ENCODE measurements at regions not wholly inside any gene's neighbourhood (a gene's known extent, or its start where the extent isn't known, plus 50 kb on each side); places are given as distances from the start of the nearest gene placed in this dataset.

GRCh38 chr18:31247574-31248199 lies 70.3 kb upstream of the DSG1 start:
- Histone ChIP-seq H3K27me3 (ENCODE audit: control insufficient read depth, insufficient read depth, low read length) (no peaks in the 10 kb centered on the region), H3K4me3 (ENCODE audit: low read depth, low read length) (no peak overlapping the region), H3K9me3 (ENCODE audit: control insufficient read depth, insufficient read depth, low read length) (peaks cover 7% of the 10 kb centered on the region; the same call in 1 of the 2 replicates), H3K27ac (ENCODE audit: low read depth, low read length) (no peak overlapping the region)
- TF ChIP-seq CTCF (IDR thresholded peaks at IDR 0.05; ENCODE audit: low read depth, low read length): no peak
- POLR2A ChIA-PET: no interaction called here
- DNase-seq (ENCODE audit: low read depth, low spot score): no peak
- CTCF ChIA-PET: no interaction called here

GRCh38 chr18:31248783-31249521 lies 69.0 kb upstream of the DSG1 start:
- Histone ChIP-seq H3K27me3 (ENCODE audit: control insufficient read depth, insufficient read depth, low read length) (no peaks in the 10 kb centered on the region), H3K9me3 (ENCODE audit: control insufficient read depth, insufficient read depth, low read length) (peaks cover 7% of the 10 kb centered on the region; the same call in 1 of the 2 replicates), H3K4me3 (ENCODE audit: low read depth, low read length) (no peak overlapping the region), H3K27ac (ENCODE audit: low read depth, low read length) (no peak overlapping the region)
- no peak for DNase-seq (ENCODE audit: low read depth, low spot score)
- TF ChIP-seq CTCF (IDR thresholded peaks at IDR 0.05; ENCODE audit: low read depth, low read length): no peak
- CTCF ChIA-PET: no interaction called here
- POLR2A ChIA-PET: no interaction called here

- Histone ChIP-seq H3K27ac (ENCODE audit: low read depth, low read length) (no peak overlapping the region), H3K4me3 (ENCODE audit: low read depth, low read length) (no peak overlapping the region), H3K27me3 (ENCODE audit: control insufficient read depth, insufficient read depth, low read length) (no peaks in the 10 kb centered on the region), H3K9me3 (ENCODE audit: control insufficient read depth, insufficient read depth, low read length) (peaks cover 7% of the 10 kb centered on the region; the same call in 1 of the 2 replicates)
- ChIA-PET POLR2A (no interaction called here), CTCF (no interaction called here)
- no peak for TF ChIP-seq CTCF (IDR thresholded peaks at IDR 0.05; ENCODE audit: low read depth, low read length)
- DNase-seq (ENCODE audit: low read depth, low spot score): no peak
These were observed 67.1 kb upstream of the DSG1 start for GRCh38 chr18:31250902-31251301.

GRCh38 chr18:31252522-31252921 lies 65.4 kb upstream of the DSG1 start:
- DNase-seq (ENCODE audit: low read depth, low spot score): no peak
- Histone ChIP-seq H3K9me3 (ENCODE audit: control insufficient read depth, insufficient read depth, low read length) (peaks cover 7% of the 10 kb centered on the region; the same call in 1 of the 2 replicates), H3K4me3 (ENCODE audit: low read depth, low read length) (no peak overlapping the region), H3K27ac (ENCODE audit: low read depth, low read length) (no peak overlapping the region), H3K27me3 (ENCODE audit: control insufficient read depth, insufficient read depth, low read length) (no peaks in the 10 kb centered on the region)
- CTCF ChIA-PET: no interaction called here
- POLR2A ChIA-PET: no interaction called here
- TF ChIP-seq CTCF (IDR thresholded peaks at IDR 0.05; ENCODE audit: low read depth, low read length): no peak

GRCh38 chr18:31255953-31256352 lies 62.0 kb upstream of the DSG1 start:
- peaks cover 7% of the 10 kb centered on the region for H3K9me3 ChIP-seq (ENCODE audit: control insufficient read depth, insufficient read depth, low read length)
- no peaks in the 10 kb centered on the region for H3K27me3 ChIP-seq (ENCODE audit: control insufficient read depth, insufficient read depth, low read length)
- POLR2A ChIA-PET: no interaction called here
- no peak for TF ChIP-seq CTCF (IDR thresholded peaks at IDR 0.05; ENCODE audit: low read depth, low read length)
- DNase-seq (ENCODE audit: low read depth, low spot score): no peak
- H3K4me3 ChIP-seq (ENCODE audit: low read depth, low read length): no peak overlapping the region
- H3K27ac ChIP-seq (ENCODE audit: low read depth, low read length): no peak overlapping the region
- CTCF ChIA-PET: no interaction called here

Data from AG04450 (cell line).